ENCODE measurements at regions not wholly inside any gene's neighbourhood (a gene's known extent, or its start where the extent isn't known, plus 50 kb on each side); places are given as distances from the start of the nearest gene placed in this dataset.

DNA sequence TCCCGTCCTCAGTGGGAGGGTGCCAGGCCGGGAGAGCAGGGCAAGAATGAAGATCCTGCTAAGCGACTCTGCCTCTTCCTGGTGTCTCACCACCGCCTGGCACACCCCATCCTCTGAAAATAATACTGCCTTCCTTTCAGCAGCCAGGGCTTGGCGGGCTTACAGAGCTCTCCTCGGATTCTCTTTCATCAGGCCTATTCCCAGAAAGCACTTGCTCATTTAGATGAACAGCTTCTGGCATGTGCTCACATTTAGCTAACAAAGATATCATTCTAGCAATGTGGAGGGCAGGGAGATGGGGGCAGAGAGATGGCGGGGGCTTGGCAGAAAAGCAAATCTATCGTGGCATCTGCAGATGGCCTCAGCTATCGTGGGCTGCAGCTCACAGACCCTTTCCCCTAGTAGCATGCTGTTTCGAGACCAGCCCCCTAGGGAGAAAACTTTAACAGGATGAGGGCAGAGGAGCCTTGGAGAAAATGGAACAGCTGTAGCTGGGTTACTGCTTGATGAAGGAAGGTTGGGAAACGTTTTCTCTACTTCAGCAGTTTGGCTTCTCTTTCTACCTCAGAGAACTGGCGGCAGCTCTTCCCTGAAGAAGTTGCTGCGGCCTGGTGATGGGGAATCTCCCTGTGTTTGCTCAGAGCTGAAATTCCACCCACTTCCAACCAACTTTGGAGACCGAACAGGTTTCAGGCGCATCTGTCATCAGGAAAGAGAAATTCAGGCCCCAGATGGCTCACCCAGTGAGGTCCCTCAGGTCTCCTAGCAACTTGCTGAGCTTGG lies 102.1 kb downstream of the TMEM174 start:
- TF ChIP-seq EZH2 (IDR thresholded peaks at IDR 0.05; ENCODE audit: borderline replicate concordance) = no peak
- TF ChIP-seq, protein P1, sequence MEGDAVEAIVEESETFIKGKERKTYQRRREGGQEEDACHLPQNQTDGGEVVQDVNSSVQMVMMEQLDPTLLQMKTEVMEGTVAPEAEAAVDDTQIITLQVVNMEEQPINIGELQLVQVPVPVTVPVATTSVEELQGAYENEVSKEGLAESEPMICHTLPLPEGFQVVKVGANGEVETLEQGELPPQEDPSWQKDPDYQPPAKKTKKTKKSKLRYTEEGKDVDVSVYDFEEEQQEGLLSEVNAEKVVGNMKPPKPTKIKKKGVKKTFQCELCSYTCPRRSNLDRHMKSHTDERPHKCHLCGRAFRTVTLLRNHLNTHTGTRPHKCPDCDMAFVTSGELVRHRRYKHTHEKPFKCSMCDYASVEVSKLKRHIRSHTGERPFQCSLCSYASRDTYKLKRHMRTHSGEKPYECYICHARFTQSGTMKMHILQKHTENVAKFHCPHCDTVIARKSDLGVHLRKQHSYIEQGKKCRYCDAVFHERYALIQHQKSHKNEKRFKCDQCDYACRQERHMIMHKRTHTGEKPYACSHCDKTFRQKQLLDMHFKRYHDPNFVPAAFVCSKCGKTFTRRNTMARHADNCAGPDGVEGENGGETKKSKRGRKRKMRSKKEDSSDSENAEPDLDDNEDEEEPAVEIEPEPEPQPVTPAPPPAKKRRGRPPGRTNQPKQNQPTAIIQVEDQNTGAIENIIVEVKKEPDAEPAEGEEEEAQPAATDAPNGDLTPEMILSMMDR (IDR thresholded peaks at IDR 0.05; ENCODE audit: poor library complexity) = no peak
